CD4-positive, alpha-beta T cell (primary cell): ENCODE measurements at regions not wholly inside any gene's neighbourhood (a gene's known extent, or its start where the extent isn't known, plus 50 kb on each side); places are given as distances from the start of the nearest gene placed in this dataset.

ENCODE experiments used
- ATAC-seq: fragments of 200-7000 bp; cut with Tn5 transposase; one replicate; pipeline ENCODE4 v1.10.0; 2022; ENCODE audit warnings: mild to moderate bottlenecking; ENCODE audit not compliant: poor library complexity
- CTCF ChIA-PET: fragments of 350-600 bp; sonication (Branson Sonifier 250); formaldehyde crosslinking; loops from one replicate; lab custom pipeline; 2021; ENCODE audit warnings: antibody characterized with exemption, inconsistent platforms; lab: Charles Lee
- POLR2A ChIA-PET: fragments of 350-600 bp; sonication (Branson Sonifier 250); formaldehyde crosslinking; loops from one replicate; lab custom pipeline; 2021; ENCODE audit warnings: antibody characterized with exemption, inconsistent platforms; lab: Charles Lee
- DNase-seq, 14 experiments: peaks; one replicate each; pipeline ENCODE4 v3.0.0-alpha.2; 2013 to 2020; ENCODE audit warnings: mixed read lengths in 2 of 14
- H3K27ac ChIP-seq, 2 donors: one replicate each; pipeline versions ENCODE4 v1.5.1 to v1.7.0; 2013; ENCODE audit warnings: low read length in 2 of 2, low read depth in 1 of 2, mild to moderate bottlenecking in 1 of 2
- H3K27me3 ChIP-seq, 2 experiments: 1 replicate in 1 of 2; 2 replicates in 1 of 2; pipeline versions ENCODE4 v1.6.1 to v1.7.0; 2013; ENCODE audit warnings: low read length in 2 of 2, control low read depth in 1 of 2, mild to moderate bottlenecking in 1 of 2, moderate library complexity in 1 of 2; ENCODE audit not compliant: insufficient read depth in 2 of 2, control insufficient read depth in 1 of 2
- H3K36me3 ChIP-seq: one replicate; pipeline ENCODE4 v1.6.1; 2013; ENCODE audit warnings: low read length, control low read depth; ENCODE audit not compliant: insufficient read depth
- H3K4me1 ChIP-seq: one replicate; pipeline ENCODE4 v1.6.1; 2013; ENCODE audit warnings: low read length, control low read depth; ENCODE audit not compliant: insufficient read depth
- H3K4me3 ChIP-seq: one replicate; pipeline ENCODE4 v1.5.1; 2013; ENCODE audit warnings: mild to moderate bottlenecking, low read length, moderate library complexity
- H3K9me3 ChIP-seq, 2 experiments: 1 replicate in 1 of 2; 2 replicates in 1 of 2; pipeline versions ENCODE4 v1.6.1 to v1.7.0; 2013; ENCODE audit warnings: low read length in 2 of 2, mild to moderate bottlenecking in 2 of 2, control low read depth in 1 of 2, moderate library complexity in 1 of 2; ENCODE audit not compliant: control insufficient read depth in 1 of 2, insufficient read depth in 1 of 2
- H3K27ac Mint-ChIP-seq: one replicate; pipeline ENCODE4 v1.8.0; 2020; ENCODE audit warnings: mixed read lengths
- H3K27me3 Mint-ChIP-seq: one replicate; pipeline ENCODE4 v1.8.0; 2021; ENCODE audit warnings: mixed read lengths
- H3K36me3 Mint-ChIP-seq: one replicate; pipeline ENCODE4 v1.8.0; 2021; ENCODE audit warnings: low read depth, mixed read lengths
- H3K4me1 Mint-ChIP-seq: one replicate; pipeline ENCODE4 v1.8.0; 2021; ENCODE audit warnings: low read depth, mixed read lengths
- H3K4me3 Mint-ChIP-seq: one replicate; pipeline ENCODE4 v1.8.0; 2020; ENCODE audit warnings: mild to moderate bottlenecking, mixed read lengths
- H3K9me3 Mint-ChIP-seq: one replicate; pipeline ENCODE4 v1.8.0; 2020; ENCODE audit warnings: mixed read lengths
- CTCF ChIP-seq: fragments of 200-600 bp; IDR thresholded peaks from one replicate; pipeline ENCODE4 v1.8.0; 2022; ENCODE audit warnings: antibody characterized with exemption, mild to moderate bottlenecking
- intact Hi-C, 2 experiments: fragments of 100-400 bp; cut with DNase I in 1 of 2; cut with micrococcal nuclease in 1 of 2; formaldehyde crosslinking; loops; one replicate each; pipeline versions ENCODE4 v1.15.1 to v1.9.0; 2023 to 2025; cut with DNase I, micrococcal nuclease

DNA sequence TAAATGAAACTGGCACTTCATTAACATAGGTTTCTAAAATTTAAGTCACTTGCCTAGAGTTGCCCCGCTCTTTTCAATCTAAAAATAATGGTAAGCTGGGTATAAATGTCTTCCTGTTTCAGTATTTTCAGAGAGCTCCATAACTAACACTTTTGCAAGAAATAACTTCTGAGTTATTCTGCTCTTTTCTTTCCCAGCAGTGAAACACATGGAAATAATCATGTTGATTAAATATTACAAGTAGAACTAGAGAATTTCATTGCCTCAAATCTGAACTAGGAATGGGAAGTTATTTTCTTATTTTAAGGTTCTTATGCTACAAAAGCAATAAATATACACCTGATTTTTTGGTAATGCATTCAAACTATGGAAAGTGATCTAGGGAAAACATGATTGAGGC, 257.4 kb downstream of the IKZF2 start:
- intact Hi-C loops: no loop called here
- H3K27me3 Mint-ChIP-seq: no peaks in the 10 kb centered on the region
- Histone ChIP-seq H3K27me3 (no peaks in the 10 kb centered on the region), H3K4me1 (no peaks in the 10 kb centered on the region), H3K4me3 (no peak overlapping the region), H3K36me3 (no peaks in the 10 kb centered on the region), H3K9me3 (no peaks in the 10 kb centered on the region), H3K27ac (no peak overlapping the region)
- no peak for DNase-seq
- ChIA-PET CTCF (no interaction called here), POLR2A (no interaction called here)
- H3K4me1 Mint-ChIP-seq: no peaks in the 10 kb centered on the region
- H3K27ac Mint-ChIP-seq: no peak overlapping the region
- H3K4me3 Mint-ChIP-seq: no peak overlapping the region
- TF ChIP-seq CTCF: no peak
- no peaks in the 10 kb centered on the region for H3K9me3 Mint-ChIP-seq
- no peaks in the 10 kb centered on the region for H3K36me3 Mint-ChIP-seq
- ATAC-seq: no peak

DNA sequence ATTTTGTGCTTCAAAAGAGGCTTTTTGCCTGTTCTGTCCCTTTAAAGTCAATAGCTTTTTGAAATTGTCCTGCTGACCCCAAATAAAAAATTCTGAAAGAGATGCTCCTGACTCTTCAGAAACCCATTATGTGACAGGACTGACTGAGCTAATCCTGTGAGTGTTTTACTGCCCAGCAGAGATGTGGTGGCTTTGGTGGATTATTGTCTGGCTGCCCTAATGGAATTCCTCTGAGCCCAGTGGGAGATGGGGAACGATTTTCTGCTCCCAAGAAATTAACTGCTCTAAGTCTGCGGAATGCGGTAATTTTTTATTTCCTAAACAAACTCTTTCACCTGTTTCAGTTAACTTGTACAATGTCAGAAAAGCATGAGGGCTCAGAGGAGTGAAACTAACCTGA, 258.2 kb downstream of the IKZF2 start:
- no peaks in the 10 kb centered on the region for H3K9me3 Mint-ChIP-seq
- POLR2A ChIA-PET: no interaction called here

GRCh38 chr2:212892193-212892592, 259.2 kb downstream of the IKZF2 start:
- Mint-ChIP-seq H3K4me1 (no peaks in the 10 kb centered on the region), H3K9me3 (no peaks in the 10 kb centered on the region), H3K4me3 (no peak overlapping the region), H3K27ac (no peak overlapping the region), H3K36me3 (no peaks in the 10 kb centered on the region), H3K27me3 (no peaks in the 10 kb centered on the region)
- H3K36me3 ChIP-seq: no peaks in the 10 kb centered on the region
- no peak overlapping the region for H3K4me3 ChIP-seq
- H3K9me3 ChIP-seq: no peaks in the 10 kb centered on the region
- no peaks in the 10 kb centered on the region for H3K4me1 ChIP-seq
- ChIA-PET CTCF (interaction anchor here (0.8 kb wide), 1 partner anchor 26 kb away, joined by 3 read pairs; no protein-coding TSS in a partner anchor), POLR2A (no interaction called here)
- no peak overlapping the region for H3K27ac ChIP-seq
- ATAC-seq (no peak), DNase-seq (peak in 2 of 14 experiments; percentile 6 to 7)
- intact Hi-C loops: no loop called here
- TF ChIP-seq CTCF: no peak
- no peaks in the 10 kb centered on the region for H3K27me3 ChIP-seq

More for the DNA sequence above, 258.2 kb downstream of the IKZF2 start:
- Mint-ChIP-seq H3K27ac (no peak overlapping the region), H3K27me3 (no peaks in the 10 kb centered on the region), H3K4me3 (no peak overlapping the region), H3K4me1 (no peaks in the 10 kb centered on the region), H3K36me3 (no peaks in the 10 kb centered on the region)
- Histone ChIP-seq H3K36me3 (no peaks in the 10 kb centered on the region), H3K4me3 (no peak overlapping the region), H3K4me1 (no peaks in the 10 kb centered on the region), H3K9me3 (no peaks in the 10 kb centered on the region), H3K27me3 (no peaks in the 10 kb centered on the region), H3K27ac (no peak overlapping the region)
- ATAC-seq (no peak), DNase-seq (no peak)
- intact Hi-C loops: no loop called here
- CTCF ChIA-PET: no interaction called here
- no peak for TF ChIP-seq CTCF
